ENCODE measurements at regions not wholly inside any gene's neighbourhood (a gene's known extent, or its start where the extent isn't known, plus 50 kb on each side); places are given as distances from the start of the nearest gene placed in this dataset.

GRCh38 chr4:32986236-32986635, 2266.1 kb downstream of the PCDH7 start:
- no peak overlapping the region for H3K4me3 ChIP-seq (ENCODE audit: low read depth in 2 of 2, low read length in 2 of 2)
- ATAC-seq, result no peak
- DNase-seq (ENCODE audit: low read depth, low spot score), result no peak
- no peak overlapping the region for H3K27ac ChIP-seq (ENCODE audit: low read length)
- intact Hi-C loops (cut with micrococcal nuclease; ENCODE audit: unreplicated experiment), result no loop called here
- POLR2A ChIA-PET, result no interaction called here
- no peaks in the 10 kb centered on the region for H3K36me3 ChIP-seq (ENCODE audit: control insufficient read depth, insufficient read depth, low read length)
- TF ChIP-seq SIN3A (IDR thresholded peaks at IDR 0.05; ENCODE audit: borderline replicate concordance, insufficient read depth, low read depth, low read length), result no peak
- TF ChIP-seq TCF7L2 (IDR thresholded peaks at IDR 0.05; ENCODE audit: low read depth, low read length), result no peak
- no peak for TF ChIP-seq POLR2AphosphoS5 (IDR thresholded peaks at IDR 0.05; ENCODE audit: low read depth, low read length)
- no peak for TF ChIP-seq REST (IDR thresholded peaks at IDR 0.05; ENCODE audit: insufficient read depth in 1 of 2, low read depth in 2 of 2, low read length in 1 of 2)
- TF ChIP-seq CTCF (IDR thresholded peaks at IDR 0.05), result no peak
- BruUV-seq (replicated peaks), result no TSS peak
- H3K4me1 ChIP-seq (ENCODE audit: control insufficient read depth, insufficient read depth, low read length), result no peaks in the 10 kb centered on the region
- no peaks in the 10 kb centered on the region for H3K27me3 ChIP-seq (ENCODE audit: control insufficient read depth, insufficient read depth, low read length)
- CTCF ChIA-PET, result no interaction called here
- in situ Hi-C loops (cut with HindIII; ENCODE audit: low pct_unique_long_range_greater_than_20kb, low sequenced_read_pairs), result no loop called here
- no peaks in the 10 kb centered on the region for H3K9me3 ChIP-seq (ENCODE audit: control insufficient read depth, insufficient read depth, low read depth, low read length)

DNA sequence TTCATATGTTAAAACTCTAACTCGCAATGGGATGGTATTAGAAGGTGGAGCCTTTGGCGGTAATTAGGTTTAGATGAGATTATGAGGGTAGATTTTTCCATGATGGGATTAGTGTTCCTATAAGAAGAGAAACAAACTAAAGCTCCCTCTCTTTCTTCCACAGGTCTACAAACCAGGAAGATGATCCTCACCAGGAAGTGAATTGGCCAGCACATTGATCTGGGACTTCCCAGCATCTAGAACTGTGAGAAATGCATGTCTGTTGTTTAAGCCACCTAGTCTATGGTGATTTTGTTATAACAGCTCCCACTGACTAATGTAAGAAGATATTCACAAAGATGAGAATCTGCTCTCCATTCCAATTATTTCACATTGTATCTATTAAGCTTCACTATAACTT, 2266.9 kb downstream of the PCDH7 start:
- no peak for DNase-seq (ENCODE audit: low read depth, low spot score)
- BruUV-seq (replicated peaks), result no TSS peak
- no peak overlapping the region for H3K27ac ChIP-seq (ENCODE audit: low read length)
- intact Hi-C loops (cut with micrococcal nuclease; ENCODE audit: unreplicated experiment), result no loop called here
- no peak for ATAC-seq
- POLR2A ChIA-PET, result no interaction called here
- no peak overlapping the region for H3K4me3 ChIP-seq (ENCODE audit: low read depth in 2 of 2, low read length in 2 of 2)
- CTCF ChIA-PET, result no interaction called here
- H3K27me3 ChIP-seq (ENCODE audit: control insufficient read depth, insufficient read depth, low read length), result no peaks in the 10 kb centered on the region
- in situ Hi-C loops (cut with HindIII; ENCODE audit: low pct_unique_long_range_greater_than_20kb, low sequenced_read_pairs), result no loop called here
- TF ChIP-seq TCF7L2 (IDR thresholded peaks at IDR 0.05; ENCODE audit: low read depth, low read length) (no peak), SIN3A (IDR thresholded peaks at IDR 0.05; ENCODE audit: borderline replicate concordance, insufficient read depth, low read depth, low read length) (no peak), CTCF (IDR thresholded peaks at IDR 0.05) (no peak), POLR2AphosphoS5 (IDR thresholded peaks at IDR 0.05; ENCODE audit: low read depth, low read length) (no peak), REST (IDR thresholded peaks at IDR 0.05; ENCODE audit: insufficient read depth in 1 of 2, low read depth in 2 of 2, low read length in 1 of 2) (no peak)
- H3K36me3 ChIP-seq (ENCODE audit: control insufficient read depth, insufficient read depth, low read length), result no peaks in the 10 kb centered on the region
- no peaks in the 10 kb centered on the region for H3K4me1 ChIP-seq (ENCODE audit: control insufficient read depth, insufficient read depth, low read length)
- H3K9me3 ChIP-seq (ENCODE audit: control insufficient read depth, insufficient read depth, low read depth, low read length), result no peaks in the 10 kb centered on the region

Measured in Panc1 (cell line).